ENCODE measurements at regions not wholly inside any gene's neighbourhood (a gene's known extent, or its start where the extent isn't known, plus 50 kb on each side); places are given as distances from the start of the nearest gene placed in this dataset.
A peak's percentile ranks its signal among the peaks of the same experiment; 100 is the strongest.

- no peak for DNase-seq
Observed at GRCh38 chr10:44435196-44435595, 50.3 kb upstream of the CXCL12 start.

- DNase-seq, result no peak
Observed at GRCh38 chr10:44436240-44436639, 51.3 kb upstream of the CXCL12 start.

GRCh38 chr10:44437840-44438511 lies 53.1 kb upstream of the CXCL12 start:
- no peak for DNase-seq

GRCh38 chr10:44439239-44439957 lies 54.5 kb upstream of the CXCL12 start:
- no peak for DNase-seq

GRCh38 chr10:44439958-44440244 lies 55.0 kb upstream of the CXCL12 start:
- DNase-seq, result no peak

- DNase-seq, result no peak
Observed at GRCh38 chr10:44457259-44457658, 72.4 kb upstream of the CXCL12 start.

- no peak for DNase-seq
Observed at GRCh38 chr10:44458671-44459413, 73.9 kb upstream of the CXCL12 start.

GRCh38 chr10:44459671-44460070 lies 74.8 kb upstream of the CXCL12 start:
- no peak for DNase-seq

- DNase-seq, result peak; percentile 65
Observed at GRCh38 chr10:44460416-44460815, 75.5 kb upstream of the CXCL12 start.

GRCh38 chr10:44462338-44462914 lies 77.5 kb upstream of the CXCL12 start:
- DNase-seq, result no peak

- DNase-seq, result peak; percentile 84
Observed at GRCh38 chr10:44463511-44464121, 78.7 kb upstream of the CXCL12 start.

GRCh38 chr10:44464503-44464902 lies 79.6 kb upstream of the CXCL12 start:
- DNase-seq, result no peak

- DNase-seq, result no peak
Observed at GRCh38 chr10:44465401-44466115, 80.7 kb upstream of the CXCL12 start.

- DNase-seq, result peak; percentile 38
Observed at GRCh38 chr10:44466236-44466635, 81.3 kb upstream of the CXCL12 start.

GRCh38 chr10:44467090-44467489 lies 82.2 kb upstream of the CXCL12 start:
- no peak for DNase-seq

- no peak for DNase-seq
Observed at GRCh38 chr10:44467900-44468299, 83.0 kb upstream of the CXCL12 start.

- no peak for DNase-seq
Observed at GRCh38 chr10:44468525-44468924, 83.6 kb upstream of the CXCL12 start.

- no peak for DNase-seq
Observed at GRCh38 chr10:44468965-44469364, 84.1 kb upstream of the CXCL12 start.

- DNase-seq, result peak; percentile 68
Observed at GRCh38 chr10:44470784-44471183, 85.9 kb upstream of the CXCL12 start.

GRCh38 chr10:44471410-44471809 lies 86.5 kb upstream of the CXCL12 start:
- DNase-seq, result no peak

GRCh38 chr10:44473146-44473545 lies 88.2 kb upstream of the CXCL12 start:
- no peak for DNase-seq

- DNase-seq, result no peak
Observed at GRCh38 chr10:44476409-44477045, 91.6 kb upstream of the CXCL12 start.

All from fibroblast of upper back skin (primary cell).